HG02571 (cell line): ENCODE measurements at regions not wholly inside any gene's neighbourhood (a gene's known extent, or its start where the extent isn't known, plus 50 kb on each side); places are given as distances from the start of the nearest gene placed in this dataset.

Experiments
- ATAC-seq: cut with Tn5 transposase; IDR thresholded peaks from one replicate; pipeline ENCODE4 v1.9.1; 2021; ENCODE audit warnings: mild to moderate bottlenecking, moderate library complexity; ENCODE audit not compliant: unreplicated experiment

GRCh38 chr18:10056506-10056905 is 142.7 kb downstream of the VAPA start:
- no peak for ATAC-seq

- ATAC-seq, result no peak
Measured at GRCh38 chr18:10057401-10057893, 143.6 kb downstream of the VAPA start.

GRCh38 chr18:10057894-10058791 is 144.3 kb downstream of the VAPA start:
- ATAC-seq, result no peak

GRCh38 chr18:10059610-10060468 is 146.0 kb downstream of the VAPA start:
- no peak for ATAC-seq

GRCh38 chr18:10060469-10060782 is 146.6 kb downstream of the VAPA start:
- ATAC-seq, result no peak

GRCh38 chr18:10060841-10061240 is 147.0 kb downstream of the VAPA start:
- ATAC-seq, result no peak

GRCh38 chr18:10061566-10062140 is 147.8 kb downstream of the VAPA start:
- ATAC-seq, result no peak

GRCh38 chr18:10062302-10063300 is 148.8 kb downstream of the VAPA start:
- ATAC-seq, result no peak

- ATAC-seq, result no peak
Measured at GRCh38 chr18:10063489-10063888, 149.7 kb downstream of the VAPA start.

- ATAC-seq, result no peak
Measured at GRCh38 chr18:10064267-10064666, 150.5 kb downstream of the VAPA start.

GRCh38 chr18:10065296-10065695 is 151.5 kb downstream of the VAPA start:
- no peak for ATAC-seq

- no peak for ATAC-seq
Measured at GRCh38 chr18:10067670-10068659, 154.1 kb downstream of the VAPA start.

GRCh38 chr18:10068766-10069567 is 155.2 kb downstream of the VAPA start:
- ATAC-seq, result no peak

GRCh38 chr18:10070561-10071000 is 156.8 kb downstream of the VAPA start:
- ATAC-seq, result no peak

- ATAC-seq, result no peak
Measured at GRCh38 chr18:10072671-10073175, 158.9 kb downstream of the VAPA start.

GRCh38 chr18:10074110-10074509 is 160.3 kb downstream of the VAPA start:
- ATAC-seq, result no peak

GRCh38 chr18:10074728-10075127 is 160.9 kb downstream of the VAPA start:
- ATAC-seq, result no peak

- no peak for ATAC-seq
Measured at GRCh38 chr18:10076502-10077030, 162.8 kb downstream of the VAPA start.
